ENCODE measurements at regions not wholly inside any gene's neighbourhood (a gene's known extent, or its start where the extent isn't known, plus 50 kb on each side); places are given as distances from the start of the nearest gene placed in this dataset.

DNA sequence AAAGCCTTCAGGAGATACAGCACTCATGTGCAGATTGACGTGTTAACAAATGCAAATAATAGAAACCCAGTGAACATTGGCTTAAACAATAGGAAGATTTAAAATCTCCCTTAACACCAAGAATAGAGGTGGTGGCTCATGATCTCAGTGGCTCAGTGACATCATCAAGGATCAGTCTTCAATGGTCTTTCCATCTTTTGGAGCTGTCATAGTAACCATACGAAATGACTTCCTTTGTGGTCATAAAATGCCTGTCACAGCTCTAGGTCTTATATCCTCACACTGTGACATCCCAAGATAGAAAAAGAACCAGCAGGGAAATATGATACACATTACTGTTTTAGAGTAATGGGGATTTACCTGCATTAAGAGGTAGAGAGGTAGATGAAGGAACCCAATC lies 59.6 kb upstream of the ACKR3 start:
- H3K9me3 ChIP-seq (ENCODE audit: low read depth, low read length) = no peaks in the 10 kb centered on the region
- H3K4me2 ChIP-seq (ENCODE audit: insufficient read depth, low read length) = no peak overlapping the region
- no peak for DNase-seq (ENCODE audit: insufficient read length, low spot score, missing footprints)
- no peak overlapping the region for H2AFZ ChIP-seq (ENCODE audit: low read length)
- no peak overlapping the region for H3K4me3 ChIP-seq (ENCODE audit: insufficient read depth, low read length)
- no peaks in the 10 kb centered on the region for H3K79me2 ChIP-seq (ENCODE audit: insufficient read depth, low read length)
- TF ChIP-seq, protein P1, sequence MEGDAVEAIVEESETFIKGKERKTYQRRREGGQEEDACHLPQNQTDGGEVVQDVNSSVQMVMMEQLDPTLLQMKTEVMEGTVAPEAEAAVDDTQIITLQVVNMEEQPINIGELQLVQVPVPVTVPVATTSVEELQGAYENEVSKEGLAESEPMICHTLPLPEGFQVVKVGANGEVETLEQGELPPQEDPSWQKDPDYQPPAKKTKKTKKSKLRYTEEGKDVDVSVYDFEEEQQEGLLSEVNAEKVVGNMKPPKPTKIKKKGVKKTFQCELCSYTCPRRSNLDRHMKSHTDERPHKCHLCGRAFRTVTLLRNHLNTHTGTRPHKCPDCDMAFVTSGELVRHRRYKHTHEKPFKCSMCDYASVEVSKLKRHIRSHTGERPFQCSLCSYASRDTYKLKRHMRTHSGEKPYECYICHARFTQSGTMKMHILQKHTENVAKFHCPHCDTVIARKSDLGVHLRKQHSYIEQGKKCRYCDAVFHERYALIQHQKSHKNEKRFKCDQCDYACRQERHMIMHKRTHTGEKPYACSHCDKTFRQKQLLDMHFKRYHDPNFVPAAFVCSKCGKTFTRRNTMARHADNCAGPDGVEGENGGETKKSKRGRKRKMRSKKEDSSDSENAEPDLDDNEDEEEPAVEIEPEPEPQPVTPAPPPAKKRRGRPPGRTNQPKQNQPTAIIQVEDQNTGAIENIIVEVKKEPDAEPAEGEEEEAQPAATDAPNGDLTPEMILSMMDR (IDR thresholded peaks at IDR 0.05; ENCODE audit: extremely low read depth, low read depth, low read length) = no peak
- H3K36me3 ChIP-seq (ENCODE audit: insufficient read depth, low read length) = no peaks in the 10 kb centered on the region
- H4K20me1 ChIP-seq (ENCODE audit: insufficient read depth, low read length) = no peaks in the 10 kb centered on the region
- no peak overlapping the region for H3K27ac ChIP-seq (ENCODE audit: low read depth, low read length)
- peaks cover 38% of the 10 kb centered on the region for H3K27me3 ChIP-seq (ENCODE audit: insufficient read depth, low read length)
- H3K4me1 ChIP-seq (ENCODE audit: insufficient read depth, low read length) = no peaks in the 10 kb centered on the region

DNA sequence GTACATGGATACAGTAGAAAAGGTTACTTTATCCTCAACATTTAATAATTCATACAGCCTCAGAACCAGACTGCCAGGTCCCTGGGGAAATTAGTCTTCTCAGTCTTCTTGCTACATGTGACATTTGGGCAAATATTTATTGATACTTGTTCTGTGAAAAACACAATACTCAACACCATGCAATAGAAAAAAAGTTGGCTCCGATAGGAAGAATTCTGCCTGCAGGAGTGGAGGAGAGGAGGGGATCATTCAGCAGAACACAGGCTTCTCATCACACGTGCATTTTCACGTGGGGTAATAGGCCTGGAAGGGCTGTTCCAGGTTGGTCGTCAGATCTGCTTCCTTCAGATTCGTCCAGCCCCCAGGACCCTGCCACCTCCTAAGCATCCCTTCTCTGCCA lies 58.4 kb upstream of the ACKR3 start:
- H4K20me1 ChIP-seq (ENCODE audit: insufficient read depth, low read length) = no peaks in the 10 kb centered on the region
- DNase-seq (ENCODE audit: insufficient read length, low spot score, missing footprints) = no peak
- no peak overlapping the region for H2AFZ ChIP-seq (ENCODE audit: low read length)
- TF ChIP-seq, protein P1 (IDR thresholded peaks at IDR 0.05; ENCODE audit: extremely low read depth, low read depth, low read length) = no peak
- H3K4me1 ChIP-seq (ENCODE audit: insufficient read depth, low read length) = no peaks in the 10 kb centered on the region
- peaks cover 30% of the 10 kb centered on the region for H3K27me3 ChIP-seq (ENCODE audit: insufficient read depth, low read length)
- no peak overlapping the region for H3K27ac ChIP-seq (ENCODE audit: low read depth, low read length)
- H3K4me3 ChIP-seq (ENCODE audit: insufficient read depth, low read length) = no peak overlapping the region
- no peak overlapping the region for H3K4me2 ChIP-seq (ENCODE audit: insufficient read depth, low read length)
- H3K9me3 ChIP-seq (ENCODE audit: low read depth, low read length) = no peaks in the 10 kb centered on the region
- no peaks in the 10 kb centered on the region for H3K36me3 ChIP-seq (ENCODE audit: insufficient read depth, low read length)
- H3K79me2 ChIP-seq (ENCODE audit: insufficient read depth, low read length) = no peaks in the 10 kb centered on the region

DNA sequence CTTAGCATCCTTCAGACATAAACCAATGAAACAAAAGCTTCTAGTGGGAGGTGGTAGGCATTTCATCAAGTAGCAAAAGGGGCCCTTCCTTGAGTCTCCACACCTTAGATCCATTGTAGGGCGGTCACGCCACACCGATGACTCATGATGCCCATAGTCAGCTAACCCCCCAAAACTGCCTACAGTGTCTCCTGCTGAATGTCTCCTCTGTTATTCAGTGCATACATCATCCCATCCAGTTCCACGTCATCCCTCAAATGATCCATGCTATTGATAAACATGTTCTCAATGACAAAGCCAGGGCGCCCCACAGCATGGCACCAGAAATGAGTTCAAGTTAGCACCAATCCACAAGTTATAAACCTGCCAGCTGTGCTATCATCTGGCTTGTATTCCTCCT lies 57.4 kb upstream of the ACKR3 start:
- no peaks in the 10 kb centered on the region for H3K36me3 ChIP-seq (ENCODE audit: insufficient read depth, low read length)
- no peak overlapping the region for H3K27ac ChIP-seq (ENCODE audit: low read depth, low read length)
- no peak overlapping the region for H3K4me3 ChIP-seq (ENCODE audit: insufficient read depth, low read length)
- no peaks in the 10 kb centered on the region for H3K9me3 ChIP-seq (ENCODE audit: low read depth, low read length)
- H3K4me2 ChIP-seq (ENCODE audit: insufficient read depth, low read length) = no peak overlapping the region
- peaks cover 20% of the 10 kb centered on the region for H3K27me3 ChIP-seq (ENCODE audit: insufficient read depth, low read length)
- TF ChIP-seq, protein P1 (IDR thresholded peaks at IDR 0.05; ENCODE audit: extremely low read depth, low read depth, low read length) = no peak
- H3K79me2 ChIP-seq (ENCODE audit: insufficient read depth, low read length) = no peaks in the 10 kb centered on the region
- no peak for DNase-seq (ENCODE audit: insufficient read length, low spot score, missing footprints)
- H4K20me1 ChIP-seq (ENCODE audit: insufficient read depth, low read length) = no peaks in the 10 kb centered on the region
- no peak overlapping the region for H2AFZ ChIP-seq (ENCODE audit: low read length)
- H3K4me1 ChIP-seq (ENCODE audit: insufficient read depth, low read length) = no peaks in the 10 kb centered on the region

DNA sequence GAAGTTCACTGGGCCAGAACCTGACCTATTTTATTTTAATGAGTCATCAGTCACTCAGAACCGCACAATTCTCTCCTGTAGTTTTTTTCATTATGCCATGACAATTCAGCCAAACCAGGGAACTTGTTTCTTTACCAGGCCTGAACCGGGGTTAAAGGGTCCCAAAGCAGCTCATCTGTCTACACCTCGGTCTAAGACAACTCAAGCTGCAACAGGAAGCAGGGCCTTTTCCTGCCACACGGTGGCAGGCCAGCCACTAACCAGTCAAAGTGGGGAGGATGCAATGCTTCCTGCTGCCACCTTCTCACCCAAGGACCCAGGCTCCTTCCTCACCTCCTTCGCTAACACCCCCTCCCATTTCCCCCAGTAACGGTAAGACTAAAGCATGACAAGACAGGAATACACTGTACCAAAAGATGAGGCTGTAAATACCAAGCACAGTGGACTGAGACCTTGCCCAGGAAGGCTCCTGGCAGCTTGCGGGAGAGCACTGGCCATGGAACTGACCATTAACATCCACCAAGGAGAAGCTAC lies 56.7 kb upstream of the ACKR3 start:
- Histone ChIP-seq H3K4me1 (ENCODE audit: insufficient read depth, low read length) (no peaks in the 10 kb centered on the region), H3K4me2 (ENCODE audit: insufficient read depth, low read length) (no peak overlapping the region), H3K79me2 (ENCODE audit: insufficient read depth, low read length) (no peaks in the 10 kb centered on the region), H3K27ac (ENCODE audit: low read depth, low read length) (no peak overlapping the region), H3K27me3 (ENCODE audit: insufficient read depth, low read length) (peaks cover 14% of the 10 kb centered on the region), H3K9me3 (ENCODE audit: low read depth, low read length) (no peaks in the 10 kb centered on the region), H2AFZ (ENCODE audit: low read length) (no peak overlapping the region), H4K20me1 (ENCODE audit: insufficient read depth, low read length) (no peaks in the 10 kb centered on the region), H3K36me3 (ENCODE audit: insufficient read depth, low read length) (no peaks in the 10 kb centered on the region), H3K4me3 (ENCODE audit: insufficient read depth, low read length) (no peak overlapping the region)
- TF ChIP-seq, protein P1 (IDR thresholded peaks at IDR 0.05; ENCODE audit: extremely low read depth, low read depth, low read length) = peak; percentile 88
- DNase-seq (ENCODE audit: insufficient read length, low spot score, missing footprints) = peak; percentile 86

All from osteoblast (primary cell).